HAP-1 (cell line): ENCODE measurements at regions not wholly inside any gene's neighbourhood (a gene's known extent, or its start where the extent isn't known, plus 50 kb on each side); places are given as distances from the start of the nearest gene placed in this dataset.

Experiments used
- DNase-seq, 2 experiments: peaks; one replicate each; pipeline ENCODE4 v3.0.0-alpha.2; 2016 to 2020; ENCODE audit warnings: low spot score in 2 of 2
- H3K27me3 ChIP-seq: fragments of 250-450 bp; sonication (Bioruptor Pico); 2 replicates; pipeline ENCODE4 v1.5.1; 2020; ENCODE audit warnings: low read depth, mild to moderate bottlenecking, moderate library complexity
- H3K36me3 ChIP-seq: fragments of 250-450 bp; sonication (Bioruptor Pico); replicated peaks from 2 replicates; pipeline ENCODE4 v1.5.1; 2020; ENCODE audit warnings: mild to moderate bottlenecking
- H3K4me1 ChIP-seq: fragments of 250-450 bp; sonication (Bioruptor Pico); 2 replicates; pipeline ENCODE4 v1.5.1; 2020; ENCODE audit warnings: mild to moderate bottlenecking
- H3K4me3 ChIP-seq: fragments of 250-450 bp; sonication (Bioruptor Pico); 2 replicates; pipeline ENCODE4 v1.5.1; 2020; ENCODE audit warnings: mild to moderate bottlenecking, moderate library complexity
- H3K9me3 ChIP-seq: fragments of 250-450 bp; sonication (Bioruptor Pico); 2 replicates; pipeline ENCODE4 v1.5.1; 2020; ENCODE audit warnings: mild to moderate bottlenecking, moderate library complexity
- in situ Hi-C: fragments of 300-500 bp; cut with MboI; formaldehyde crosslinking; loops from 3 replicates; pipeline ENCODE4 v1.14.3; 2020; ENCODE audit warnings: low sequenced_read_pairs, inconsistent platforms, mixed read lengths

DNA sequence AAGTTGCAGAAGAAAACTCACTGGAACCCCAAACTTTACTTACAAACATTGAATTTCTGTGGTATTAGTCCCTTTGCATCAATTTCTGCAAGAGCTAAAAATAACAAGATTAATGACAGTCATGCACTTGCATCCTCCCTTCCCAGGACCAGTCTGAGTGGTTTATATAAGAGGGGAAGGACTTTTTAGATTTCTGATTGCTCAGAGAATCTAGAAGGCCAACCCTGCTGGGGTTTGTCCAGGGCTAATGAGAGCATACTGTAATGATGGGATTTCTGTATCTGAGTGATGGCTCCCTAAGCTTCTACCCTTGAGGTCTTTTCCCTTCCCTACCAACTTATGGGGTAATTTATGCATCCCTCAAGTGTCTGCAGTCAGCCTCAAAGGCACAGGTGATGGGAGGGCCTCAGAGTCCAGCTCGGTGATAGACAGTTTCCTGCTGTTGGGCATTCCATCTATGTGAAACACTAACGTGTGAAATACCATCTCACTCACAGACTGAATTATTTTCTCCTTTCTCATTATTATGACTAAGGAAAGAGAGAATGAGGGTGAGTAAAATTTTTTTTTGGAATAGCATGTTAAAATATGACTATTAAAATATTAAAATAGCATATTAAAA is 556.3 kb downstream of the RIT2 start:
- H3K4me1 ChIP-seq, result peaks cover 17% of the 10 kb centered on the region
- no peaks in the 10 kb centered on the region for H3K27me3 ChIP-seq
- H3K9me3 ChIP-seq, result no peaks in the 10 kb centered on the region
- DNase-seq, result no peak
- in situ Hi-C loops, result no loop called here
- no peaks in the 10 kb centered on the region for H3K36me3 ChIP-seq
- no peak overlapping the region for H3K4me3 ChIP-seq

DNA sequence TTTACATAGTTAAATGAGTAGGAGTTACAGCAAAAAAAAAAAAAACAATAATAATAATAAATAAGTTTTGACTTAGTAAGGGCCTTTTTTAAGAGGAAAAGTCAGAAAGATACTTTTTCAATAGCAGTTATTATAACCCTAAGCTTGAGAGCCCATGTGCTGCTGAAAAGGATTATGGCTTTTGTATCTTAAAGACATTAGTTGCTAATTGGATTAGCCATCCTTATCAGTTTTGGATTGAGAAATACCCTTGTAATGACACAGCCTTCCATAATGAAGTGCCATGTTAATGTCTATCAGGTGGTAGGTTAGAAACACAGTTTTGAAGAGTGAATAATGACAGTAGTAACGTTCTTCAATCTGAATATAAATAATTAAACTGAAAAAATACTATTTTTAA is 554.0 kb downstream of the RIT2 start:
- no peak for DNase-seq
- H3K27me3 ChIP-seq, result no peaks in the 10 kb centered on the region
- no peaks in the 10 kb centered on the region for H3K36me3 ChIP-seq
- H3K4me3 ChIP-seq, result no peak overlapping the region
- no peaks in the 10 kb centered on the region for H3K9me3 ChIP-seq
- in situ Hi-C loops, result no loop called here
- H3K4me1 ChIP-seq, result peaks cover 31% of the 10 kb centered on the region

DNA sequence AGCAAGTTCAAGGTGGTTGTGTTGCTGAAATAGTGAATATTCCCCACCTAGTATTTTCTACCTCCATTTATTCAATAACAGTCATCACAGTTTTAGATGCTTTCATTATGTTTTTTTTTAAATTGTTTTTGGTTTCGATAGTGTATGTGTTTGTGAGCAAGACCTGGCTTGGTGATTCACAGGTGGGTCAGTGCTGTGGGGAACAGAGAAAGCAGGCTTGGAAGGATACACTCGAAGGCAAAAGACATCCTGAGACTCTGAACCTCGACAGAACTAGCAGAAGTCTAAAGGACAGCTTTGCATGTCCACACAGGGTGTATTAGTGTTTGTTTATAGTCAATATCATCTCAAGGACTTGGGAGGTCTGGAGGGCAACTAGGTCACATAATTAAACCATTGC is 551.5 kb downstream of the RIT2 start:
- Histone ChIP-seq H3K4me3 (no peak overlapping the region), H3K4me1 (peaks cover 31% of the 10 kb centered on the region), H3K36me3 (no peaks in the 10 kb centered on the region), H3K9me3 (no peaks in the 10 kb centered on the region), H3K27me3 (no peaks in the 10 kb centered on the region)
- no peak for DNase-seq
- in situ Hi-C loops, result no loop called here

DNA sequence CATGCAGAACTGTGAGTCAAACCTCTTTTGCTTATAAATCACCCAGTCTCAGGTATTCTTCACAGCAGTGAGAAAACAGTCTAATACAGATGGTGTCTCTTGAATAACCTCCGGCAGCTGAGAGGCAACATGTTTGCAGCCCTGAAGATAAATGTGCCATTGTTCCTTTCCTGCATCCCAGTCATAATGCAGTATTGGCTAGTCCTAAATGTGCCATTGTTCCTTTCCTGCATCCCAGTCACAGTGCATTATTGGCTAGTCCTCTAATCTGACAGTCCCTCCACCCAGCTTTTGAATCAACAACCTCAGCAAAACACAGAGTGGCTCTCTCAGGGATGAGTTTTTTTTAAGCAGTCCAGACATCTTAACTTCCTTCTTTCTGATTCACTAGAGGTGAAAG is 550.7 kb downstream of the RIT2 start:
- Histone ChIP-seq H3K36me3 (no peaks in the 10 kb centered on the region), H3K4me3 (no peak overlapping the region), H3K9me3 (no peaks in the 10 kb centered on the region), H3K4me1 (peaks cover 29% of the 10 kb centered on the region), H3K27me3 (no peaks in the 10 kb centered on the region)
- DNase-seq, result peak; percentile 11 to 37
- in situ Hi-C loops, result no loop called here

DNA sequence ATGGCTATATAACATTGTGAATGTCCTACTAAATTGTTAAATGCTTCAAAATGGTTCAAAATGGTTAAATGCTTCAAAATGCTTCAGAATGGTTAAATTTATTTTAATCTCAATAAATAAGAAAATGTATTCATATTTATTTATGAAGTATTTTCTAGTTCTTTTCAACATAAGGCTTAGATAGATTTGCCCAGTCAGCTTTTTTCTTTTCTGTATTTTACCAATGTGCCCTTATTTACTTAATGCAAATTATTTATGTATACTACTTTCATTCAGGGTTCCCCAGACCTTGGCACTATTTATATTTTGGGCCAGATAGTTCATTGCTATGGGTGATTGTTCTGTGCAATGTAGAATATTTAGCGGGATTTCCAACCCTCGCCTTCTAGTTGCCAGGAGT is 546.7 kb downstream of the RIT2 start:
- H3K36me3 ChIP-seq, result no peaks in the 10 kb centered on the region
- H3K4me1 ChIP-seq, result peaks cover 17% of the 10 kb centered on the region
- DNase-seq, result no peak
- H3K4me3 ChIP-seq, result no peak overlapping the region
- in situ Hi-C loops, result no loop called here
- no peaks in the 10 kb centered on the region for H3K27me3 ChIP-seq
- no peaks in the 10 kb centered on the region for H3K9me3 ChIP-seq

DNA sequence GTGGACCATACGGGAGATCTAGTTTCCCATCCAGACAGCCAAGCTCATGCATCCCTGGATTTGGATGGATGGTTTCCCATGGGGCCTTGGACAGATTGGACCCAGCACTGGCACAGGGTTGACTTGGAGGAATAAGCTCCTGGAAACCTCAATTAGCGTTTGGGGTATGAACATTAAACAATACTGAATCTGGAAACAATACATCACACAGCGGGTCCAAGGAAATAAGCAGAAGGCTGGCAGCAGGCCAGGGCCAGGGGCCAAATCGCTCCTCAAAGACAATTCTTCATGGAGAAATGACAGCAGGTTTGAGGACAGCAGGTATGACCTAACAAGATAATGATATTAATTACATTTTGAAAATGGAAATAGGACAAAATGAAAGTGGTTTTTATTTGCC is 540.6 kb downstream of the RIT2 start:
- DNase-seq, result no peak
- H3K9me3 ChIP-seq, result no peaks in the 10 kb centered on the region
- no peaks in the 10 kb centered on the region for H3K36me3 ChIP-seq
- no peaks in the 10 kb centered on the region for H3K27me3 ChIP-seq
- in situ Hi-C loops, result no loop called here
- no peak overlapping the region for H3K4me3 ChIP-seq
- peaks cover 24% of the 10 kb centered on the region for H3K4me1 ChIP-seq

DNA sequence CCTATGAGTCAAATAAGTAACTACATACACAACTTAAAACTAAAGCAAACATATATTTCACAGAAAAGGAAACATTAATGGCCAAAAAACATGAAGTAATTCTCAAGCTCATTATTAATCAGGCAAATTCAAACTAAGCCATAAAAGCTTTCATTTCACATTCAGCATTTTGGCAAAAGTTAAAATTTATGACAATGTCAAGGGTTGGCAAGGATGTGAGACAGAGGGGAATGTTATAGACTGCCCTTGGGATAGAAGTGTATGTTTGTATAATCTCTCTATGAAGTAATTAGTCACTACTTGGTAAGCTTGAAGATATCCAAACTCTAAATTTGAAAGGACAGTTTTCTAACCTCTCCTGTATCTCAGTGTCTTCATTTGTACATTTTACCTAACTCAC is 539.4 kb downstream of the RIT2 start:
- Histone ChIP-seq H3K4me3 (no peak overlapping the region), H3K36me3 (no peaks in the 10 kb centered on the region), H3K9me3 (no peaks in the 10 kb centered on the region), H3K27me3 (no peaks in the 10 kb centered on the region), H3K4me1 (peaks cover 26% of the 10 kb centered on the region)
- DNase-seq, result no peak
- in situ Hi-C loops, result no loop called here

DNA sequence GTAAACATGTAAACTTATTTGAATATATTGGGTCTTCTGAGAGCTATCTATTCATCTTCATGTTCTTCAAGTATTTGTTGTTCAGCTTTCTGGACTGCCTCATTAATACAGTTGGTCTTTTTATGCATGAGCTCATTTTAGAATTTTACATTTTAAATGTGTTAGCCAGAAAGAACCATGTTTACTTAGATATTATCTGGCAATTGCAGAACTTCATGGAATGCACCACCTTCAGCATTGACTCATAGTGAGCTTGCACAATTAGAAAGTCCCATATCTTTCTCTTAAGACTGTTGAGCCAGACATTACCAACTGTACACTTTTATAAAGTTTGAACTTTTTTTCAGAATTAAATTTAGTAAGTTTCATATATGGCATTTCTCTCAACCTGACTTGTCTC is 536.7 kb downstream of the RIT2 start:
- in situ Hi-C loops, result no loop called here
- Histone ChIP-seq H3K4me3 (no peak overlapping the region), H3K9me3 (no peaks in the 10 kb centered on the region), H3K27me3 (no peaks in the 10 kb centered on the region), H3K36me3 (no peaks in the 10 kb centered on the region), H3K4me1 (peaks cover 41% of the 10 kb centered on the region)
- DNase-seq, result no peak

DNA sequence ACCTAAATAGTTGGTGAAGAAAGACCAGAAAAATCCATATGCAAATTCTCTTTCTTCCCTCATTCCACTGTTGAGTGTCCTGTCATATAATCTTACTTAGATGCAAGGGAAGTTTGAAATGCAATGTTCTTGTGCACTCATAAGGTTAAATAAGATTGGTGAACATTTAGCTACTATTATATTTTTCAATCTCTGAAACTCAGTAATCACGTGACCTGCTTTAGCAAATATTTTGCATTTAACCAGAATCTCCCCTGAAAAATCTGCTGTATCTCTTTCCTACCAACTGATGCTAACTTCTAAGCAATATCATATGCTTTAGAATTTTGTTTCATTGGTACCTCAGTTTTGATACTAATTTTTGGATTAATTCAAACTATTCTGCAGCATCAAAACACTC is 533.2 kb downstream of the RIT2 start:
- no peak overlapping the region for H3K4me3 ChIP-seq
- H3K36me3 ChIP-seq, result no peaks in the 10 kb centered on the region
- no peak for DNase-seq
- H3K4me1 ChIP-seq, result peaks cover 44% of the 10 kb centered on the region
- H3K27me3 ChIP-seq, result no peaks in the 10 kb centered on the region
- in situ Hi-C loops, result no loop called here
- H3K9me3 ChIP-seq, result no peaks in the 10 kb centered on the region

DNA sequence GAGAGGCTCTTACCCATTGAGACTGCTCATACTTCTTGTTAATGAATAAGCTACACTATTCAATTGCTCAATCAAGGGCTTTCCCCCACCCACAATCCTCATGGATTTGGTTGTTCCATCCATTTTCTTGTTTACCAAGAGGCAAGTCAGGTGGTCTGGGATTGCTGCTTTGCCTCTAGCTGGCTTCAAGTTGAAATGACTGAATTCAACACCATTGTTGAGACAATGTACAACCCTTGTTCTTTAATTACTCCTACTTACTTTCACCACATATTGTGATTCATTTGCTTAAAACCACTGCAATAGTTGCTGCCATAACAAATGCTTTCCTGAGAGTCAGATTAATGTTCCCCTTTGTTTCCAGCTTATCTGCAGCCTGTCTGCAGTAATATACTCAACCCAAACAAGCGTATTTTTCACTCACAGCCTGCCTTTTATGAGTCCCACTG is 532.2 kb downstream of the RIT2 start:
- Histone ChIP-seq H3K4me3 (no peak overlapping the region), H3K9me3 (no peaks in the 10 kb centered on the region), H3K27me3 (no peaks in the 10 kb centered on the region), H3K4me1 (peaks cover 37% of the 10 kb centered on the region), H3K36me3 (no peaks in the 10 kb centered on the region)
- peak; percentile 69 to 98 for DNase-seq
- in situ Hi-C loops, result no loop called here

DNA sequence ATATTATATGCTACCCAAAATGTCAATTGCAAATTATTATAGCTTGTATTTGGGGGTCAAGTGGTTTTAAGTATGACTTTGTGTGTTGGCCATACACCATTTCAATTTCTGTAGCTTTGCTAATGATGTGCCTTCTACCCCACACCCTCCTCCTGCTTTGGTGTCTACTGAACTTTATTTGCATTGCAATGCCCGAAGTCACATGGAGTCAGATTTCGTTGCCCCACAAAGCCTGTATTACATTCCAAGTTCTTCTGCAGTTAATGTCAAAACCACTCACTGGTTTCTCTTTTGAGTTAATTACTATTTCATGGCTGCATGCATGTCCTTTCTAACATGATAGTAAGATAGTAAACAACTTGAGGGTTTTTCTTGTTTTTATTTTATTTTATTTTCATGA is 528.9 kb downstream of the RIT2 start:
- peaks cover 31% of the 10 kb centered on the region for H3K4me1 ChIP-seq
- H3K4me3 ChIP-seq, result no peak overlapping the region
- H3K9me3 ChIP-seq, result no peaks in the 10 kb centered on the region
- H3K27me3 ChIP-seq, result no peaks in the 10 kb centered on the region
- in situ Hi-C loops, result no loop called here
- peak; percentile 40 to 51 for DNase-seq
- H3K36me3 ChIP-seq, result no peaks in the 10 kb centered on the region

DNA sequence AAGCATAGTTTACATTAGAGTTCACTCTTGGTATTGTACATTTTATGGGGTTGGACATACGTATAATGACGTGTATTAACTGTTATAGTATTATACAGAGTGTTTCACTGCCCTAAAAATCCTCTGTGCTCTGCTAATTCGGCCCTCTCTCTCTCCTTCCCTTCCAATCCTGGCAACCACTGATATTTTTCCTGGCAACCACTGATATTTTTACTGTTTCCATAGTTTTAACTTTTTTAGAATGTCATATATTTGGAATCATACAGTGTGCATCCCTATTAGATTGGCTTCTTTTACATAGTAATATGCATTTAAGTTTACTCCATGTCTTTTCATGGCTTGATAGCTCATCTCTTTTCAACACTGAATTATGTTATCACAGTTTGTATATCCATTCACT is 526.7 kb downstream of the RIT2 start:
- Histone ChIP-seq H3K4me3 (no peak overlapping the region), H3K36me3 (no peaks in the 10 kb centered on the region)

DNA sequence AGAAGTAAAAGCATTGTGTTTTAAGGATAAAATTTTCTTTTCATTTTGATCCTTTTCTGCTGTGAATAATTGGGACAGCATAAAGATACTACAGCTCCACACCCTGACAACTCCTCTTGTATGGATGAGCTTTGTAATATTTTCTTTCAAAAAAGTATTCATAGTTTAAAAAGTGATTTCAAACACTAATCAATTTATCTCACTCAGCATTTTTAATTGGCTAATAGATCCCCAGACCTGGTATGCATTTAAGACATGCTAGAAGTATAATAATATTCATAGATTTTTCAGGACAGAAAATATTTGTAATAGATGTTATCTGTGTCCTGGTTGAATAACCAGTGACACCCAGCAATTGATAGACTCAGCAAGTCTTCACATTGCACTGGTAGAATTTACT is 510.7 kb downstream of the RIT2 start:
- H3K4me3 ChIP-seq, result no peak overlapping the region
- in situ Hi-C loops, result no loop called here
- no peaks in the 10 kb centered on the region for H3K9me3 ChIP-seq
- H3K27me3 ChIP-seq, result no peaks in the 10 kb centered on the region
- no peak for DNase-seq
- no peaks in the 10 kb centered on the region; the same call in 1 of the 2 replicates for H3K4me1 ChIP-seq
- no peaks in the 10 kb centered on the region for H3K36me3 ChIP-seq

More for the DNA sequence above, 526.7 kb downstream of the RIT2 start:
- peaks cover 13% of the 10 kb centered on the region for H3K4me1 ChIP-seq
- in situ Hi-C loops, result no loop called here
- no peaks in the 10 kb centered on the region for H3K9me3 ChIP-seq
- no peak for DNase-seq
- no peaks in the 10 kb centered on the region for H3K27me3 ChIP-seq

DNA sequence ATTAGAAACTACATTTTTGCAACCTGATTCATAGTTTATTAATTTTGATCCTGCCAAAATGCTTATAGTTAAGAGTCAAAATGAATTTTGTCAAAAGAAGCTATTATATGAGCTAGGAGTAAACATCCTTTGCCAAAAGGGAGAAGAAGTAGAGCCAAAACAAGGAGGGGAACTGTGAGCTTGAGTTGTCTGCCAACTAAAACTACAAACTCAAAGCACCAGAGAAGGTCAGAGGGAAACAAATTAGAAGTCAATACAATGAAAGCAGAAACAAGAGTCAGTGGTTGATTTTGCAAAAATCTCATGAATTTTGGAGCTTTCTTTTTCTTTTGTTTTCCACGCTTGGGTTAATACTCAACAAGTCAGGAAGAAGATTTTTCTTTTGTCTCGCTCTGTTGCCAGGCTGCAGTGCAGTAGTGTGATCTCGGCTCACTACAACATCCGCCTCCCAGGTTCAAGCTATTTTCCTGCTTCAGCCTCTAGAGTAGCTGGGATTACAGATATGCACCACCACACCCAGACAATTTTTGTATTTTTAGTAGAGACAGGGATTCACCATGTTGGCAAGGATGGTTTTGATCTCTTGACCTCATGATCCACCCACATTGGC is 508.5 kb downstream of the RIT2 start:
- Histone ChIP-seq H3K4me3 (no peak overlapping the region), H3K27me3 (no peaks in the 10 kb centered on the region), H3K9me3 (no peaks in the 10 kb centered on the region), H3K4me1 (no peaks in the 10 kb centered on the region; the same call in 1 of the 2 replicates), H3K36me3 (no peaks in the 10 kb centered on the region)
- no peak for DNase-seq
- in situ Hi-C loops, result no loop called here

DNA sequence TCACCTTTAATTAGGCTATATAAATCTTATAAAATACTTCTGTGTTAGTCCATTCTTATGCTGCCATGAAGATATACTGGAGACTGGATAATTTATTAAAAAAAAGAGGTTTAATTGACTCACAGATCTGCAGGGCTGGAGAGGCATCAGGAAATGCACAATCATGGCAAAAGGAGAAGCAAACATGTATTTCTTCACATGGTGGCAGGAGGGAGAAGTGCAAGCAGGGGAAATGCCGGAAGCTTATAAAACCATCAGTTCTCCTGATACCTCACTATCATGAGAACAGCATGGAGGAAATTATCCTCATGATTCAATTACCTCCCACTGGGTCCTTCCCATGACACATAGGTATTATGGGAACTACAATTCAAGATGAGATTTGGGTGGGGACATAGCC is 504.4 kb downstream of the RIT2 start:
- in situ Hi-C loops, result no loop called here
- Histone ChIP-seq H3K9me3 (no peaks in the 10 kb centered on the region), H3K27me3 (no peaks in the 10 kb centered on the region), H3K4me3 (no peak overlapping the region), H3K36me3 (no peaks in the 10 kb centered on the region), H3K4me1 (peaks cover 5% of the 10 kb centered on the region)
- DNase-seq, result no peak
